ENCODE measurements at regions not wholly inside any gene's neighbourhood (a gene's known extent, or its start where the extent isn't known, plus 50 kb on each side); places are given as distances from the start of the nearest gene placed in this dataset.

GRCh38 chr12:114894076-114894475 is 210.1 kb upstream of the TBX3 start:
- no peak overlapping the region for H3K4me3 ChIP-seq (replicated peaks; ENCODE audit: low read depth, low read length)
- no peak for DNase-seq (ENCODE audit: low read depth)
- TF ChIP-seq, protein P1, sequence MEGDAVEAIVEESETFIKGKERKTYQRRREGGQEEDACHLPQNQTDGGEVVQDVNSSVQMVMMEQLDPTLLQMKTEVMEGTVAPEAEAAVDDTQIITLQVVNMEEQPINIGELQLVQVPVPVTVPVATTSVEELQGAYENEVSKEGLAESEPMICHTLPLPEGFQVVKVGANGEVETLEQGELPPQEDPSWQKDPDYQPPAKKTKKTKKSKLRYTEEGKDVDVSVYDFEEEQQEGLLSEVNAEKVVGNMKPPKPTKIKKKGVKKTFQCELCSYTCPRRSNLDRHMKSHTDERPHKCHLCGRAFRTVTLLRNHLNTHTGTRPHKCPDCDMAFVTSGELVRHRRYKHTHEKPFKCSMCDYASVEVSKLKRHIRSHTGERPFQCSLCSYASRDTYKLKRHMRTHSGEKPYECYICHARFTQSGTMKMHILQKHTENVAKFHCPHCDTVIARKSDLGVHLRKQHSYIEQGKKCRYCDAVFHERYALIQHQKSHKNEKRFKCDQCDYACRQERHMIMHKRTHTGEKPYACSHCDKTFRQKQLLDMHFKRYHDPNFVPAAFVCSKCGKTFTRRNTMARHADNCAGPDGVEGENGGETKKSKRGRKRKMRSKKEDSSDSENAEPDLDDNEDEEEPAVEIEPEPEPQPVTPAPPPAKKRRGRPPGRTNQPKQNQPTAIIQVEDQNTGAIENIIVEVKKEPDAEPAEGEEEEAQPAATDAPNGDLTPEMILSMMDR (IDR thresholded peaks at IDR 0.05; ENCODE audit: low read length, missing control alignments): no peak

GRCh38 chr12:114888928-114889584 is 205.1 kb upstream of the TBX3 start:
- DNase-seq (ENCODE audit: low read depth): no peak
- TF ChIP-seq, protein P1 (IDR thresholded peaks at IDR 0.05; ENCODE audit: low read length, missing control alignments): no peak
- H3K4me3 ChIP-seq (replicated peaks; ENCODE audit: low read depth, low read length): no peak overlapping the region

- H3K4me3 ChIP-seq (replicated peaks; ENCODE audit: low read depth, low read length): no peak overlapping the region
- DNase-seq (ENCODE audit: low read depth): peak; percentile 58
- TF ChIP-seq, protein P1 (IDR thresholded peaks at IDR 0.05; ENCODE audit: low read length, missing control alignments): no peak
These were observed 204.5 kb upstream of the TBX3 start for GRCh38 chr12:114888448-114888847.

DNA sequence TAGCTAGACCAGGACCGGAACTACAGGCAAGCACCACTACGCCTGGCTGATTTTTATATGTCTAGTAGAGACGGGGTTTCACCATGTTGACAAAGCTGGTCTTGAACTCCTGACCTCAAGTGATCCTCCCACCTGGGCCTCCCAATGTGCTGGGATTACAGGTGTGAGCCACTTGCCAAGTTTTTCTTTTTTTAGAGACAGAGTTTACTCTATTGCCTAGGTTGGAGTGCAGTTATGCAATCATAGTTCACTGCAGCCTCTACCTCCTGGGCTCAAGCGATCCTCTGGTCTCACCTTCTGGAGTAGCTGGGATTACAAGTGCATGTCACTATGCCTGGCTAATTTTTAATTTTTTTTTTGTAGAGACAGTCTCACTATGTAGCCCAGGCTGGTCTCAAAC is 201.5 kb upstream of the TBX3 start:
- TF ChIP-seq, protein P1 (IDR thresholded peaks at IDR 0.05; ENCODE audit: low read length, missing control alignments): no peak
- no peak overlapping the region for H3K4me3 ChIP-seq (replicated peaks; ENCODE audit: low read depth, low read length)
- no peak for DNase-seq (ENCODE audit: low read depth)

DNA sequence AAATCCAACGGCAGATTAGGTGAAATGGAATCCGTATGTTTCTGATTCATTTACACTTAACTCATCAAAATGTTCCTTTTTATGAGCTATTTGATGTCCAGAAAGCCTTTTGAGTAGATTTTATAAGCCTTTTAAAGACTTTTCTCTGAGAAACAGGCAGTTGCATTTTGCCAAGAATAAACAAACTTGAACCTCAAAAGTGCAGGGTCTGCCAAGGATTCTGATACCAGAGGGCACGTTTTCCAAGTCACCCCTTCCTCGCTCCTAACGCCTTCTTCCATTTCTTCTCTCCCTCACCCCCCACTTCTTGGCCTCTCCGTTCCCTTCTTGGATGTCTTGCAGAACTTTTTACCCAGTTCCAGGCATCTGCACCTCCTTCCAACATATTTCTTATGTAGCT is 200.6 kb upstream of the TBX3 start:
- DNase-seq (ENCODE audit: low read depth): no peak
- no peak overlapping the region for H3K4me3 ChIP-seq (replicated peaks; ENCODE audit: low read depth, low read length)
- TF ChIP-seq, protein P1 (IDR thresholded peaks at IDR 0.05; ENCODE audit: low read length, missing control alignments): no peak

GRCh38 chr12:114882083-114882482 is 198.1 kb upstream of the TBX3 start:
- H3K4me3 ChIP-seq (replicated peaks; ENCODE audit: low read depth, low read length): no peak overlapping the region
- DNase-seq (ENCODE audit: low read depth): no peak
- TF ChIP-seq, protein P1 (IDR thresholded peaks at IDR 0.05; ENCODE audit: low read length, missing control alignments): no peak

GRCh38 chr12:114879354-114879753 is 195.4 kb upstream of the TBX3 start:
- DNase-seq (ENCODE audit: low read depth): no peak
- TF ChIP-seq, protein P1 (IDR thresholded peaks at IDR 0.05; ENCODE audit: low read length, missing control alignments): no peak
- no peak overlapping the region for H3K4me3 ChIP-seq (replicated peaks; ENCODE audit: low read depth, low read length)
